HEK293 (cell line): ENCODE measurements at regions not wholly inside any gene's neighbourhood (a gene's known extent, or its start where the extent isn't known, plus 50 kb on each side); places are given as distances from the start of the nearest gene placed in this dataset.

ENCODE experiments used
- CTCF ChIA-PET: fragments of 350-600 bp; formaldehyde crosslinking; extraction: SDS; loops from one replicate; lab custom pipeline; 2021; ENCODE audit warnings: antibody characterized with exemption; lab: Yijun Ruan, JAX
- POLR2A ChIA-PET: fragments of 300-600 bp; formaldehyde crosslinking; extraction: SDS; loops from one replicate; lab custom pipeline; 2020; ENCODE audit warnings: antibody characterized with exemption, inconsistent platforms; lab: Yijun Ruan, JAX
- H3K27ac ChIP-seq: fragments of 200-500 bp; sonication (Bioruptor generic); 2 replicates; pipeline ENCODE4 v1.5.1; 2014; ENCODE audit warnings: low read depth, low read length, control low read depth, inconsistent platforms; ENCODE audit errors: extremely low read depth
- H3K36me3 ChIP-seq, 2 experiments: fragments of 200-500 bp in 1 of 2; sonication (Bioruptor generic) in 1 of 2; 1 replicate in 1 of 2; 2 replicates in 1 of 2; pipeline ENCODE4 v1.5.1; 2014 to 2017; ENCODE audit warnings: inconsistent platforms in 2 of 2, low read length in 2 of 2; ENCODE audit not compliant: control insufficient read depth in 2 of 2, insufficient read depth in 1 of 2
- H3K4me1 ChIP-seq: fragments of 200-500 bp; sonication (Bioruptor generic); 2 replicates; pipeline ENCODE4 v1.5.1; 2014; ENCODE audit warnings: mild to moderate bottlenecking, low read length, inconsistent platforms; ENCODE audit not compliant: control insufficient read depth, insufficient read depth
- H3K4me3 ChIP-seq: 2 replicates; pipeline ENCODE4 v1.5.1; 2011; ENCODE audit warnings: low read depth, mild to moderate bottlenecking, control low read depth, low read length, moderate library complexity
- H3K9me3 ChIP-seq: fragments of 200-500 bp; sonication (Bioruptor generic); 2 replicates; pipeline ENCODE4 v1.5.1; 2014; ENCODE audit warnings: low read depth, low read length, inconsistent platforms; ENCODE audit not compliant: control insufficient read depth, insufficient read depth
- GLIS2 ChIP-seq: fragments of 450-650 bp; formaldehyde crosslinking; IDR thresholded peaks from 2 replicates; pipeline ENCODE4 v1.5.1; 2016; ENCODE audit warnings: missing biosample characterization, missing genetic modification characterization
- KLF16 ChIP-seq: fragments of 450-650 bp; formaldehyde crosslinking; IDR thresholded peaks from 2 replicates; pipeline ENCODE4 v1.5.1; 2017; ENCODE audit warnings: missing biosample characterization, missing genetic modification characterization
- KLF17 ChIP-seq: fragments of 450-650 bp; formaldehyde crosslinking; IDR thresholded peaks from 2 replicates; pipeline ENCODE4 v1.5.1; 2016; ENCODE audit warnings: missing biosample characterization, missing genetic modification characterization
- MYNN ChIP-seq: fragments of 450-650 bp; formaldehyde crosslinking; IDR thresholded peaks from 2 replicates; pipeline ENCODE4 v1.5.1; 2016; ENCODE audit warnings: missing biosample characterization, missing genetic modification characterization, borderline replicate concordance
- PBX3 ChIP-seq: sonication (generic); formaldehyde crosslinking; IDR thresholded peaks from 2 replicates; pipeline ENCODE4 v1.8.1; 2022; ENCODE audit warnings: mild to moderate bottlenecking, moderate library complexity, missing genetic modification reagents
- PRDM1 ChIP-seq: fragments of 450-650 bp; formaldehyde crosslinking; IDR thresholded peaks from 2 replicates; pipeline ENCODE4; 2016; ENCODE audit warnings: missing biosample characterization, missing genetic modification characterization
- PRDM10 ChIP-seq: fragments of 450-650 bp; formaldehyde crosslinking; IDR thresholded peaks from 2 replicates; pipeline ENCODE4 v1.5.1; 2016; ENCODE audit warnings: missing biosample characterization, missing genetic modification characterization
- SCRT2 ChIP-seq: fragments of 450-650 bp; formaldehyde crosslinking; IDR thresholded peaks from 2 replicates; pipeline ENCODE4 v1.5.1; 2016; ENCODE audit warnings: missing biosample characterization, missing genetic modification characterization
- TCF7L2 ChIP-seq: IDR thresholded peaks from 2 replicates; pipeline ENCODE4 v1.6.1; 2011; ENCODE audit warnings: low read depth, mild to moderate bottlenecking, inconsistent platforms, low read length, moderate library complexity, borderline replicate concordance
- ZNF121 ChIP-seq: fragments of 450-650 bp; formaldehyde crosslinking; IDR thresholded peaks from 2 replicates; pipeline ENCODE4 v1.5.1; 2016; ENCODE audit warnings: missing biosample characterization, missing genetic modification characterization
- ZNF354C ChIP-seq: fragments of 450-650 bp; formaldehyde crosslinking; IDR thresholded peaks from 2 replicates; pipeline ENCODE4 v1.5.1; 2016; ENCODE audit warnings: missing biosample characterization, missing genetic modification characterization, low read depth, borderline replicate concordance
- ZNF416 ChIP-seq: fragments of 450-650 bp; formaldehyde crosslinking; IDR thresholded peaks from 2 replicates; pipeline ENCODE4 v1.5.1; 2016; ENCODE audit warnings: missing biosample characterization, missing genetic modification characterization
- ZNF521 ChIP-seq: fragments of 450-650 bp; formaldehyde crosslinking; IDR thresholded peaks from 2 replicates; pipeline ENCODE4 v1.5.1; 2017; ENCODE audit warnings: missing biosample characterization, mild to moderate bottlenecking, missing genetic modification characterization
- ZNF600 ChIP-seq: fragments of 450-650 bp; formaldehyde crosslinking; IDR thresholded peaks from 2 replicates; pipeline ENCODE4 v1.5.1; 2016; ENCODE audit warnings: missing biosample characterization, missing genetic modification characterization
- ZNF785 ChIP-seq: fragments of 450-650 bp; formaldehyde crosslinking; IDR thresholded peaks from 2 replicates; pipeline ENCODE4 v1.5.1; 2016; ENCODE audit warnings: missing biosample characterization, missing genetic modification characterization
- ZNF791 ChIP-seq: fragments of 450-650 bp; formaldehyde crosslinking; IDR thresholded peaks from 2 replicates; pipeline ENCODE4 v1.5.1; 2016; ENCODE audit warnings: missing biosample characterization, missing genetic modification characterization
- TF ChIP-seq, protein P1 (sequence below): fragments of 450-650 bp; formaldehyde crosslinking; IDR thresholded peaks from 2 replicates; pipeline ENCODE4 v1.5.1; 2016; ENCODE audit warnings: missing biosample characterization, missing genetic modification characterization
- TF ChIP-seq, protein P2 (sequence below): fragments of 450-650 bp; formaldehyde crosslinking; IDR thresholded peaks from 2 replicates; pipeline ENCODE4 v1.5.1; 2016; ENCODE audit warnings: missing biosample characterization, missing genetic modification characterization
- TF ChIP-seq, protein P3 (sequence below): fragments of 450-650 bp; formaldehyde crosslinking; IDR thresholded peaks from 2 replicates; pipeline ENCODE4 v1.5.1; 2016; ENCODE audit warnings: missing biosample characterization, missing genetic modification characterization
- TF ChIP-seq, protein P4 (sequence below): fragments of 450-650 bp; formaldehyde crosslinking; IDR thresholded peaks from 2 replicates; pipeline ENCODE4 v1.5.1; 2016; ENCODE audit warnings: missing biosample characterization, missing genetic modification characterization

GRCh38 chr12:115245020-115245419 is 561.0 kb upstream of the TBX3 start:
- no peaks in the 10 kb centered on the region for H3K4me1 ChIP-seq
- H3K9me3 ChIP-seq: no peaks in the 10 kb centered on the region
- H3K36me3 ChIP-seq: no peaks in the 10 kb centered on the region
- CTCF ChIA-PET: no interaction called here
- TF ChIP-seq ZNF785: no peak
- no peak for TF ChIP-seq GLIS2 (tag by site-specific recombination)
- no peak for TF ChIP-seq MYNN (tag by site-specific recombination)
- TF ChIP-seq PBX3 (CRISPR knock-in tag): no peak
- no peak for TF ChIP-seq ZNF600 (tag by site-specific recombination)
- TF ChIP-seq ZNF791: no peak
- TF ChIP-seq, all 188 proteins: peak for 0
- no peak overlapping the region for H3K27ac ChIP-seq
- POLR2A ChIA-PET: no interaction called here
- no peak overlapping the region for H3K4me3 ChIP-seq

DNA sequence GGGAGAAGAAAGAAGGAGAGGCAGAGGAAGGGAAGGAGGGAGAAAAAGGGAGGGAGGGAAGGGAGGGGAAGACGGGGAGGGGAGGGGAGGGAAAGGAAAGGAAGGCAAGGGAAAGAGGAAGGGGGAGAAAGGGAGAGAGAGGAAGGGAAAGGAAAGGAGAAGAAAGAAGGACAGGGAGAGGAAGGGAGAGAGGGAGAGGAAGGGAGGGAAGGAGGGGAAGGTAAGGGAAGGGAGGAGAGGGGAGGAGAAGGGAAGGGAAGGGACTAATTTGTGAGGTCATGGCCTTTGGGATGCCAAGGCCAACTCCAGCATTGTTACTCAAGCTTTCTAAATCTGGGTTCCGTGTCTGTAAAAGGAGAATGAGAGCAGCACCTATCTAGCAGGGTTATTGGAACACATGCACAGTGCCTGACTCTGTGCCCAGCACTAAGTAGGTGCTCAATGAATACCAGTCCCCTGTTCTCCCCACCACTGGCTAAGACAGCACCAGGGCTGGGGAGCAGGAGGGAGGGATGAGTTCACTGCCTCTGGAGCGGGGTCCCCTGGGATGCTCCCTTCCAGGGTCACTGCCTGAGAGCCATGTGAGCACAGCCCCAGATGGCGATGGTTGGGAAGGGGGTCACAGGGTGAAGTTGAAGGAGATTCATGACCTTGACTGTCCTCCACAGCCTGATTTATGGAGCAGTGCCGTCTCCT is 560.1 kb upstream of the TBX3 start:
- ChIA-PET POLR2A (no interaction called here), CTCF (no interaction called here)
- Histone ChIP-seq H3K4me1 (no peaks in the 10 kb centered on the region), H3K27ac (no peak overlapping the region), H3K36me3 (no peaks in the 10 kb centered on the region), H3K9me3 (no peaks in the 10 kb centered on the region), H3K4me3 (no peak overlapping the region)
- TF ChIP-seq KLF17 (tag by site-specific recombination) (peak; percentile 64), KLF16 (tag by site-specific recombination) (no peak), ZNF600 (tag by site-specific recombination) (no peak), PRDM1 (tag by site-specific recombination) (peak; percentile 66), SCRT2 (tag by site-specific recombination) (no peak)

DNA sequence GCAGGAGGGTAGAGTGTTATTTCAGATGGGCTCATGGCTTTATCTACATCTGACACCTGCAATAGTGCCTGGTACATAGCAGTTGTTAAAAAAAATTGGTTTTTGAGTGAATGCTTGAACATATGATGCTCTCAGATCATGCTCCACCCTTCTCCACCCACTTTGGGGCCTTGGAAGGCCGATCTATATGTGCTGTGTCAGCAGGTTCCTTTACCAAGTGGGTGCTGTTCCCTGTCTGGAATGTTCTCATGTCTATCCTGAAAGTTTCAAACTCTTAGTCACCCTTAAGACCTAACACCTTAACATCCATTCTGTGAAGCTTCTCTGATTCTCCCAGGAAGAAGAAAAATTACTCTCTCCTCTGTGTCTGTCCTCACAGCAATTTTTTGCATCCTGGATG is 556.3 kb upstream of the TBX3 start:
- H3K36me3 ChIP-seq: no peaks in the 10 kb centered on the region
- ChIA-PET POLR2A (no interaction called here), CTCF (no interaction called here)
- no peak overlapping the region for H3K27ac ChIP-seq
- H3K9me3 ChIP-seq: no peaks in the 10 kb centered on the region
- H3K4me3 ChIP-seq: no peak overlapping the region
- H3K4me1 ChIP-seq: no peaks in the 10 kb centered on the region
- TF ChIP-seq ZNF521 (tag by site-specific recombination) (no peak), TCF7L2 (no peak), ZNF354C (no peak), ZNF121 (tag by site-specific recombination) (no peak), ZNF416 (no peak), PRDM10 (no peak)
- TF ChIP-seq, protein P1, sequence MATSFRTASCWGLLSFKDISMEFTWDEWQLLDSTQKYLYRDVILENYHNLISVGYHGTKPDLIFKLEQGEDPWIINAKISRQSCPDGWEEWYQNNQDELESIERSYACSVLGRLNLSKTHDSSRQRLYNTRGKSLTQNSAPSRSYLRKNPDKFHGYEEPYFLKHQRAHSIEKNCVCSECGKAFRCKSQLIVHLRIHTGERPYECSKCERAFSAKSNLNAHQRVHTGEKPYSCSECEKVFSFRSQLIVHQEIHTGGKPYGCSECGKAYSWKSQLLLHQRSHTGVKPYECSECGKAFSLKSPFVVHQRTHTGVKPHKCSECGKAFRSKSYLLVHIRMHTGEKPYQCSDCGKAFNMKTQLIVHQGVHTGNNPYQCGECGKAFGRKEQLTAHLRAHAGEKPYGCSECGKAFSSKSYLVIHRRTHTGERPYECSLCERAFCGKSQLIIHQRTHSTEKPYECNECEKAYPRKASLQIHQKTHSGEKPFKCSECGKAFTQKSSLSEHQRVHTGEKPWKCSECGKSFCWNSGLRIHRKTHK (tag by site-specific recombination): no peak
- TF ChIP-seq, protein P2, sequence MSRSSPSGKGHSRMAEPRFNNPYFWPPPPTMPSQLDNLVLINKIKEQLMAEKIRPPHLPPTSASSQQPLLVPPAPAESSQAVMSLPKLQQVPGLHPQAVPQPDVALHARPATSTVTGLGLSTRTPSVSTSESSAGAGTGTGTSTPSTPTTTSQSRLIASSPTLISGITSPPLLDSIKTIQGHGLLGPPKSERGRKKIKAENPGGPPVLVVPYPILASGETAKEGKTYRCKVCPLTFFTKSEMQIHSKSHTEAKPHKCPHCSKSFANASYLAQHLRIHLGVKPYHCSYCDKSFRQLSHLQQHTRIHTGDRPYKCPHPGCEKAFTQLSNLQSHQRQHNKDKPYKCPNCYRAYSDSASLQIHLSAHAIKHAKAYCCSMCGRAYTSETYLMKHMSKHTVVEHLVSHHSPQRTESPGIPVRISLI: no peak
- TF ChIP-seq, protein P3, sequence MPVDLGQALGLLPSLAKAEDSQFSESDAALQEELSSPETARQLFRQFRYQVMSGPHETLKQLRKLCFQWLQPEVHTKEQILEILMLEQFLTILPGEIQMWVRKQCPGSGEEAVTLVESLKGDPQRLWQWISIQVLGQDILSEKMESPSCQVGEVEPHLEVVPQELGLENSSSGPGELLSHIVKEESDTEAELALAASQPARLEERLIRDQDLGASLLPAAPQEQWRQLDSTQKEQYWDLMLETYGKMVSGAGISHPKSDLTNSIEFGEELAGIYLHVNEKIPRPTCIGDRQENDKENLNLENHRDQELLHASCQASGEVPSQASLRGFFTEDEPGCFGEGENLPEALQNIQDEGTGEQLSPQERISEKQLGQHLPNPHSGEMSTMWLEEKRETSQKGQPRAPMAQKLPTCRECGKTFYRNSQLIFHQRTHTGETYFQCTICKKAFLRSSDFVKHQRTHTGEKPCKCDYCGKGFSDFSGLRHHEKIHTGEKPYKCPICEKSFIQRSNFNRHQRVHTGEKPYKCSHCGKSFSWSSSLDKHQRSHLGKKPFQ (tag by site-specific recombination): no peak
- TF ChIP-seq, protein P4, sequence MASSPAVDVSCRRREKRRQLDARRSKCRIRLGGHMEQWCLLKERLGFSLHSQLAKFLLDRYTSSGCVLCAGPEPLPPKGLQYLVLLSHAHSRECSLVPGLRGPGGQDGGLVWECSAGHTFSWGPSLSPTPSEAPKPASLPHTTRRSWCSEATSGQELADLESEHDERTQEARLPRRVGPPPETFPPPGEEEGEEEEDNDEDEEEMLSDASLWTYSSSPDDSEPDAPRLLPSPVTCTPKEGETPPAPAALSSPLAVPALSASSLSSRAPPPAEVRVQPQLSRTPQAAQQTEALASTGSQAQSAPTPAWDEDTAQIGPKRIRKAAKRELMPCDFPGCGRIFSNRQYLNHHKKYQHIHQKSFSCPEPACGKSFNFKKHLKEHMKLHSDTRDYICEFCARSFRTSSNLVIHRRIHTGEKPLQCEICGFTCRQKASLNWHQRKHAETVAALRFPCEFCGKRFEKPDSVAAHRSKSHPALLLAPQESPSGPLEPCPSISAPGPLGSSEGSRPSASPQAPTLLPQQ: no peak
